Epithelial cell of esophagus (primary cell): ENCODE measurements at regions not wholly inside any gene's neighbourhood (a gene's known extent, or its start where the extent isn't known, plus 50 kb on each side); places are given as distances from the start of the nearest gene placed in this dataset.
"Not testable (repeated sequence)": the region's sequence is repeated elsewhere in the genome, so short reads cannot be mapped to it uniquely, and the experiment has no call there.

Experiments used
- DNase-seq: peaks from one replicate; pipeline ENCODE4 v3.0.0; 2010; ENCODE audit warnings: low read depth
- H3K4me3 ChIP-seq: 2 replicates; pipeline ENCODE4 v1.5.1; 2011; ENCODE audit warnings: mild to moderate bottlenecking, low read length, control low read depth
- CTCF ChIP-seq: IDR thresholded peaks from 2 replicates; pipeline ENCODE4 v1.5.1; 2011; ENCODE audit warnings: low read depth, mild to moderate bottlenecking, low read length, control low read depth, inconsistent platforms; ENCODE audit not compliant: insufficient read depth; ENCODE audit errors: missing control alignments

GRCh38 chrX:19256986-19257385 is 86.7 kb upstream of the PDHA1 start:
- no peak for DNase-seq
- no peak for TF ChIP-seq CTCF
- H3K4me3 ChIP-seq = no peak overlapping the region

GRCh38 chrX:19261026-19261425 is 82.7 kb upstream of the PDHA1 start:
- not testable (repeated sequence) for DNase-seq, H3K4me3 ChIP-seq

GRCh38 chrX:19270727-19271126 is 73.0 kb upstream of the PDHA1 start:
- no peak for TF ChIP-seq CTCF
- H3K4me3 ChIP-seq = no peak overlapping the region
- DNase-seq = no peak

- no peak overlapping the region for H3K4me3 ChIP-seq
- TF ChIP-seq CTCF = no peak
- DNase-seq = no peak
These were observed 71.3 kb upstream of the PDHA1 start for GRCh38 chrX:19272452-19272851.

GRCh38 chrX:19280636-19281035 is 63.1 kb upstream of the PDHA1 start:
- H3K4me3 ChIP-seq = no peak overlapping the region
- TF ChIP-seq CTCF = no peak
- no peak for DNase-seq

GRCh38 chrX:19281256-19281655 is 62.5 kb upstream of the PDHA1 start:
- no peak overlapping the region for H3K4me3 ChIP-seq
- TF ChIP-seq CTCF = no peak
- DNase-seq = no peak

GRCh38 chrX:19283597-19284339 is 60.0 kb upstream of the PDHA1 start:
- H3K4me3 ChIP-seq = no peak overlapping the region
- DNase-seq = no peak
- TF ChIP-seq CTCF = no peak

- H3K4me3 ChIP-seq = no peak overlapping the region
- no peak for DNase-seq
- TF ChIP-seq CTCF = no peak
These were observed 57.9 kb upstream of the PDHA1 start for GRCh38 chrX:19285857-19286256.
